ENCODE measurements at regions not wholly inside any gene's neighbourhood (a gene's known extent, or its start where the extent isn't known, plus 50 kb on each side); places are given as distances from the start of the nearest gene placed in this dataset.

DNA sequence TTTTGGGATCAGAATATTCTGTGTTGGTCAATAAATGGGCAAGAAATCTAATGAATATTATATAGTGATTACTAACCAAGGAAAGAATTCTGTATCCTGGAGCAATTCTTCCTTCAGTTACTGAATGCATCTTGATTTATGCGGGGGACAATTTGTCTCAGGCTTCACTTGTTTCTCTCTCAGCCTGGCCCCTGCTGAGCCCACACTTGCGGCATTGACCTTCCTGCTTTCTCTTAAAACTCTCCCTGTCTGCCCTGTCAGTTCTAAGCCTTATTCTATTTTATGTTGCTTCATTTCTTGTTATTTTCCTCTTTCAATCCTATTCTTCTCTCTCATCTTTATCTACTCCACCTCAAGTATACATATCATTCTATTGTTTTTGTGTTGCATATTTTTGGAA, 122.1 kb upstream of the TPK1 start:
- no peak for DNase-seq (ENCODE audit: low read depth)

GRCh38 chr7:144955422-144955821, 119.6 kb upstream of the TPK1 start:
- no peak for DNase-seq (ENCODE audit: low read depth)

DNA sequence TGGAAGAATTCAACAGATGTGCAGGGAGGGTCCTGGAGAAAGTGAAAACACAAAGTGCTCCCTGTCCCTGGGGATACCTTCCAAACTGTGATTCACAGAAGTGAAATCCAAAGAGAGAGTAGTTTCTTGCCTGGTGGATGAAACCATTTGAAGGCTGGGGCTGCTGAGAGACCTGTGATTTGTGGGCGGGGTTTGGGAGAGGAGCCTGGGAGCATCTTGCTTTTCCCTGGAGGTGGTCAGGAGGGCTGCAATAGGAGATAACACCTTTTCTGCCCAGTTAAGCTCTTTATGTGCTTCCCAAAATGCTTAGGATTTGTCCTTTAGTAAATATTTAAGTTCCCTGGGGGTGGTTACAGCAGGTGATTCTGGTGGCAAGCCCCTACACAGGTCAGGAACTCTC, 105.3 kb upstream of the TPK1 start:
- DNase-seq (ENCODE audit: low read depth), result no peak

- no peak for DNase-seq (ENCODE audit: low read depth)
These were observed 101.3 kb upstream of the TPK1 start for GRCh38 chr7:144937199-144937598.

DNA sequence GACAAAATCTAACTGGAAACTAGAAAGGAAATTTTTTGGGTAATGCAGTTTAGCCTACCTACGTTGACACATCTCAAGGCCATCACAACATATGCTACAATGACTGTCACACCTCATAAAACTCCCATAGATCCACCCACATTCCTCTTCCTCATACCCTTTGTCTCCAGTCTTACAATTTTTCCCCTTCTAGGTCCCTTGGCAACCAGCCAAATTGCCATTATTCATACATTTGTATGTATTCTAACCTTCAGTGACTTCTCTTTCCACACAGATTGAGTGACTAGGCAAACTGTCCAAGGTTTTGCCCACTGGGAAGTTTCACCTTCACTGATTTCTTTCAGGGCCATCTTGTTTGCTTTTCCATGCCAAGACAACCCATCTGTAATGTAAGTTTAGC, 100.5 kb upstream of the TPK1 start:
- no peak for DNase-seq (ENCODE audit: low read depth)

GRCh38 chr7:144910411-144910810, 74.6 kb upstream of the TPK1 start:
- DNase-seq (ENCODE audit: low read depth), result no peak

DNA sequence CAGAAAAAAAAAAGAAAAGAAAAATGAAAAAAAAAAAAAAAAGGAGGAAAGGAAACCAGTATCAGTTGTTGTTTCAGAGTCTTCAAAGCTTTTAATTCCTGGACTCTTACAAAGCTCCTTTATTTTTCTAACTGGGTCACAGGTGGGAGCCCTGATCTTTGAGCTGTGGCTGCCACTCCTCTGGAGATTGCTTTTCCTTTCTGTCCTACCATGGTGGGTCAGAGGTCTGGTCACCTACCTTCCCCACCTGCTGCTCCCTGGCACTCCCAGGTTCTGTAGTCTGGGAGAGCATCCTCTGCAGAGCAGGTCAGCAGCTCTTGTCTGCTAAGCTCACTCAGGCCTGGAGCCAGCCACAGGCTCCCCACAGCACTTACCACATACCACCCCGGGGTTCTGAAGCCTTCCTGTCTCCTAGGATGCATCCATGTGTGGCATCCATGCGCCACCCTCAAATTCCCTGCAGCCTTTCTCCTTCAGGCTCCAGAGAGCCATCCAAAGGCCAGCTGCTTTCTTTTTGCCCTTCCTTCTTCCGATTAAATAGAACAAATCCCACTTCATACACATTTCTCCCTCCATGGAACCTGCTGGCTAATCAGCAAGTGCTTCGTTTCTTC, 73.2 kb upstream of the TPK1 start:
- DNase-seq (ENCODE audit: low read depth), result no peak

GRCh38 chr7:144908324-144908723, 72.5 kb upstream of the TPK1 start:
- no peak for DNase-seq (ENCODE audit: low read depth)

DNA sequence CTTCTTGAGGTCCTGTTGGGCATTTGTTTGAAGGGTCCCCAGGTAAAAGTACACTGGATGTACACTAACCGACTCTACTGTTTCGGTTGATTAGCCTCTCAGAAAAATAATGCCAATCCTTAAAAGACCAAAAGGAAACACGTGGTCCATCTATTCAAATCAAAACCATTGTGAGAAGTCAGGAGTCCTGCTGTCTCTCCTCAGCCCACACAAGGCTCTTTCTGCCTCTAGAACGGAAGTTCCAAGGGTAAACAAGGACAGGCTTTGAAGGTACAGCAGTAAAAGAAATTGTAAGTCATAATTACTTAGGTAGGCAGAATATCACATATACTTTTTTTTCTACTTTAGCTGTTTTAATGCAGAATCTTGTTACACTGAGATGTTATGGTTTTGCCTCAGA, 71.7 kb upstream of the TPK1 start:
- no peak for DNase-seq (ENCODE audit: low read depth)

- DNase-seq (ENCODE audit: low read depth), result no peak
These were observed 67.3 kb upstream of the TPK1 start for GRCh38 chr7:144903201-144903600.

DNA sequence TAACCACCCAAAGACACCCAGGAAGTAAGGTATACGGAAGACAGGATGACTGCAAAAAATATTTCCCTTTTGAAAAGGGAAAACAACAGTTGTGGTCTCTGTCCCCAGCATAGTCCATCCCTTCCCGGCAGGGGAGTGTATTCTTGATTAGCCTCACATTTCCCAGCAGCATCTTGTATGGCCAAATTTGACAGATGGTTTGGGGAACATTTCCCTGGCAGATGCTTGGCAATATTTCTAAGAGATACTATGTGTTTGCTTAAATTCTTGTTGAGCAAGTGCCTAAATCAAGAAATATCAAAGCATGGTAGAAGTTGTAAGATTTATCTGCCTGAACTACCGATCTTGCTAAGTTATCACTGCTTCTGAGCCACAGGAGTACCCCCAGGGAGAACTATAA, 56.9 kb upstream of the TPK1 start:
- DNase-seq (ENCODE audit: low read depth), result no peak

Measured in ELR (cell line).